Activated CD4-positive, CD25-positive, alpha-beta regulatory T cell treated with anti-CD3 and anti-CD28 coated beads, Interleukin-2, amount 50 U/mL, for 72 hours (primary cell): ENCODE measurements at regions not wholly inside any gene's neighbourhood (a gene's known extent, or its start where the extent isn't known, plus 50 kb on each side); places are given as distances from the start of the nearest gene placed in this dataset.

Experiments used
- DNase-seq: peaks from one replicate; pipeline ENCODE4 v3.0.0; 2021

GRCh38 chr10:44240584-44241205 is 144.2 kb downstream of the CXCL12 start:
- DNase-seq, result no peak

DNA sequence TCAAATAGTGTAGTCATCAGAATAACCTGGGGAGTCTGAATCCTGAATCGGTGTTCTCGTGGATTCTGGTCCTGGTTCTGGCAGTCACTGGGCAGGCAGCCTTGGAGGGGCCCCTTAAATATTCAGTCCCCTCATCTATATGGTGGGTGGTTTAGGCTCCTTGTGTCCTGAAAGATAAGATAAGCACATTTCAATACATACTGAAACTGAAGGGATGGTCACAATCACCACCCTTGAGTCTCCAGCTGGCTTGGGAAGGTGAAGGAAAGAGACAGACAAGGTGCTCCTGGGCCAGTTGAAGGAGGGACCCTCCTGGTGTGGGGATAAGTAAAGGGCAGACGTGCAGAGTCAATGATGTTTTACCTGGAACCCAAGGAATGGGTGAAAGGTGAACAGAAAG is 146.7 kb downstream of the CXCL12 start:
- DNase-seq, result no peak

GRCh38 chr10:44237364-44238049 is 147.4 kb downstream of the CXCL12 start:
- no peak for DNase-seq

DNA sequence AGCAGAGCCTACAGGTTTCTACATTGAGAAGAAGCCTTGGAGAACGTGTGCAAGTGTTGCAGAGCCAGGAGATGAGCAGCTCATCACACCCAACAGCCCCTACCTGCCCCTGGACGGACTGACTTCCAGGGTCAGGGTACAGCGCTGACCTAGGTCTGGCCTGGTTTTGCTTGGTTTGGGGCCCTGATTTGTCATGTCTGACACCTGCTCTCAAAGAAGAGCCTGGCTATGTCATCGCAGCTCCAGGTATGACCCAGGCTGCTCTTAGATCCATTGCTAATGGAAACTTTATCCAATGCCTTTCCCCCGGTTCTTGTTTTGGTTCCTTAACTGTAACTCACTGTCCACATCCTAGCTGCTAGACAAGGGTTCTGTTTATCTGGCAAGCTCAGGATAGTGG is 149.5 kb downstream of the CXCL12 start:
- DNase-seq, result no peak

DNA sequence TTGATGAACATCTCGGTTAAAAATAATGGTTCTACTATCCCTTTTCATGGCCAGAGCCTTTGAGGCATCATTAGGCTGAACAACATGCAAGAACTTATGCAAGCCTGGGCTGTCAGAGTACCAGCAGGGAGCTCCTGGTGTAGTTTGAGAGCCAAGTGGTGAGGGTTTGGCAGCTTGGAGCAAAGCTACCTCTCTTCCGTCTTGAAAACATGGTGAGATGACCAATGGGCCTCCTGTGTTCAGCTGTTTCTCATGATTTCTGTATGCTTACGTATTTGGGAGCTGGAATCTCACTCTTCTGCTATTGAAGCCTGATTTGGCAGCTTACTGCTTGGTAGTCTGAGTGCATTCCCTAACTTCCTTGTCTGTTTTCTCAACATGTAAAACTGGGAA is 150.4 kb downstream of the CXCL12 start:
- DNase-seq, result no peak

DNA sequence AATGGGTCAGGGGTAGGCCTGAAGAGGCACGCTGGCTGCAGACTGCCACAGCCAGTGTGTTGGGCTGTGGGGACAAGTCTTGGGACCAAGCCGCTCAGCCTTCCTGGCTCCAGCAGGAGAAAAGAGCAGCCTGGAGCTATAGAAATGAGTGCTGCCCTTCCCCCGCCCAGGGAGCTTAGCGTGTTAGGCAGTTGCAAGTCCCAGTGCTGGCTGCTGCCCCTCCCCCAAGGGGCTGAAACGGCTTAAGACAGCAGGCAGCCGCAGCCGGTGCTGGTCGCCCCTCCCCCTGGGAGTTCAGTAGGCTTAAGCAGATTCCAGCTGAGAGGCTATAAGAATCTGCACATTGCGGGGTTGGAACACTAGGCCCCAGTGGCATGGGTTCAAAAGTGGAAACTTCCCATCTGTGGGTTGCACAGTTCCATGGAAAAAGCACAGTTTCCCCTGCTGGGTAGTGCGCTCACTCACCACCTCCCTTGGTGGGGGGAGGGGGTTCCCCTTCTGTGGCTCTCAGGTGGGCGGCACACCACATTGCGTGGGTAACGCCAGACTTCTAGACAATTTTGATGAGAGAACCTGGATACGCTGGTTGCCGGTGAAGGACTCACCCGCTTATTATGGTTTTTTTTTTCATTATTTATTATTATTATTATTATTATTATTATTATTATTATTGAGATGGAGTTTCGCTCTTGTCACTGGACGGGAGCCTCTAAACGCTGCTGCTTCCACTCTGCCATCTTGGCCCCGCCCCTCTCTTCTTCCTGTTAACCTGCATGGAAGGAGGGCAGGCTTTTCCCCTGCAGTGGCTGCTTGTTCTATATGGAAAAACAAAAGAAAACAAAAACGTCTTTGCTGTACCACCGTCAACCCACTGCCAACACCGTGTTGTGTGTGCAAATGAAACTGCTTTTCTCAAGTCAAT is 151.1 kb downstream of the CXCL12 start:
- DNase-seq, result no peak

- no peak for DNase-seq
These were observed 167.6 kb downstream of the CXCL12 start for GRCh38 chr10:44217274-44217820.

- DNase-seq, result no peak
These were observed 168.8 kb downstream of the CXCL12 start for GRCh38 chr10:44216073-44216472.

GRCh38 chr10:44209811-44210210 is 175.1 kb downstream of the CXCL12 start:
- no peak for DNase-seq

DNA sequence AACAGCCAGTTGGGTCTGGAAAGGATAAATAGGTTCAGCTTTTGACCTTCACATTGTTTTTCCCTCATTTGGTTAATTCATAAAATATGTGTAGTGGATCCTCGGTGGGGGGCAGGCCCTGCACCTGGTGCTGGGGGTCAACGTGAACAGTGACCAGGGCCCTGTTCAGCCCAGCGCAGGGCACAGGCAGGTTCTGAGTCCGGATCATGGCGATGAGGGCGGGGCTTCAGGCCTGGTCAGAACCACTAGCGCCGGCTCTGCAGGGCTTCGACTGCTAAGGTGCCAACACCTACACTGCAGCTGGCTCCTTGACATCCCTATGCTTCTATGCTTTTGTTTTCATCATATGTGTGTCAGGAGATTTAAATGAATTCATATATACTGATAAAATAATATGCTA is 177.7 kb downstream of the CXCL12 start:
- no peak for DNase-seq

- DNase-seq, result no peak
These were observed 178.6 kb downstream of the CXCL12 start for GRCh38 chr10:44206127-44206818.

GRCh38 chr10:44205067-44205466 is 179.8 kb downstream of the CXCL12 start:
- DNase-seq, result no peak

DNA sequence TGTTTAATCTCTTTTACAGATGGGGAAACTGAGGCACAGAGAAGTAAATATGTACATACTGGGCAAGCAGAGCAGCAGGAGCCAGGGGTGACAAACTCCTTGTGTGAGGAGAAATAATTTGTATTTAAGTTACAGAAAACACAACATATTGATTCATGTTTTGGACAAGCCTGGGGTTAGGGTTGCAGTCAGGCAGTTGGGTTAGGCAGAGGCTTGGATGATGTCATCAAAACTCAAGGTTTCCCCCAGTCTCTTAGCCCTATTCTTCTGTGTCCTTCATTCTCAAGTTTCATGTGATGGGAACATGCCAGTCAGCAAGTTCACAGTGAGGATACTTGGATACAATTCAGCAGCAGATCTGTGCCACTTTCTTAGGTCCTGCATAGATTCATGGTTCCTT is 181.4 kb downstream of the CXCL12 start:
- no peak for DNase-seq

DNA sequence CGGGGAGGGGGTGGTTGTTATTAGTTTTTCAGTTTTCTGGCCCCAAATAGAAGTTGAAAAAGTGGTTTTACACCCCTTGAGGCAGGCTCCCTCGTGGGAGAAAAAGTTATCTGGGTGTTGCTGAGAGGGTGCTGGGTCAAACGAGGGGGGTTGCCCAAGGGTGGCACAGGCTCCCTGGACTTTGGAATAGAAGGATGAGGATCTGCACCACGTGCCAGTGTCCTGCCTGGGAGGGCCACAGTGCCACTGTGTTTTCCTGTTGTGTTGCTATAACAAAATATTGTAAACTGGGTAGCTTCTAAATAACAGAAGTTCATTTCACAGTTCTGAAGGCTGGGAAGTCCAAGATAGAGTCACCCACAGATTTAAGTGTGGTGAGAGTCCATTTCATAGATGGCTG is 181.9 kb downstream of the CXCL12 start:
- DNase-seq, result no peak

GRCh38 chr10:44201656-44202055 is 183.2 kb downstream of the CXCL12 start:
- DNase-seq, result no peak

DNA sequence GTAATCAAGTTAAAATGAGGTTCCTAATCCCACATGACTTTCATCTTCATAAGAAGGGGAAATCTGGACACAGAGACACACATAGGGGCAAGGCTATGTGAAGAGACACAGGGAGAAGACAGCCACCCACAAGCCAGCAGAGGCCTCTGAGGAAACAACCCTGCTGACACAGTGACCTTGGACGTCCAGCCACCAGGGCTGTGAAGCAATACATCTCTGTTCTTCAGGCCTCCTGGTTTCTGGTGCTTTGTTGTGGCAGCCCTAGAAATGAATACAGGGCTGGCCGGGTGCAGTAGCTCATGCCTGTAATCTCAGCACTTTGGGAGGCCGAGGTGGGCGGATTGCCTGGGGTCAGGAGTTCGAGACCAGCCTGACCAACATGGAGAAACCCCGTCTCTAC is 183.9 kb downstream of the CXCL12 start:
- no peak for DNase-seq

GRCh38 chr10:44199991-44200655 is 184.8 kb downstream of the CXCL12 start:
- no peak for DNase-seq

DNA sequence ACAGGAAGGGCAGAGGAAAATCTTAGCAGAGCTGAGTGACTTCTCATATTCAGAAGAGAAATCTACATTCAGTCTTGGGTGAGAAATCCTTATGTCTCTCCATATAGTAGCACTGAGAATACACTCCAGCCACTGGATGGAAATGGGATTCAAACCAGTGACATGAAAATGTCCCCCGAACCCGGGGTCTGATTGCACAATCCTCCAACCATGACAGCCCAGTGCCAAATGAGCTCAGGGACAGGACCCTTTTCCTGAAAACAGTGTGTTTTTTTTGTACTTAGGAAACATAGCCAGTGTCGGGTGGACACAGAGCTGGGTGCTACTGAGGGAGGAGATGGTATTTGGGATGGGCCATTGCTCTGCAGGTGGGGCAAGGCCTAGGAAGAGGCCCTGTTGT is 185.6 kb downstream of the CXCL12 start:
- no peak for DNase-seq

DNA sequence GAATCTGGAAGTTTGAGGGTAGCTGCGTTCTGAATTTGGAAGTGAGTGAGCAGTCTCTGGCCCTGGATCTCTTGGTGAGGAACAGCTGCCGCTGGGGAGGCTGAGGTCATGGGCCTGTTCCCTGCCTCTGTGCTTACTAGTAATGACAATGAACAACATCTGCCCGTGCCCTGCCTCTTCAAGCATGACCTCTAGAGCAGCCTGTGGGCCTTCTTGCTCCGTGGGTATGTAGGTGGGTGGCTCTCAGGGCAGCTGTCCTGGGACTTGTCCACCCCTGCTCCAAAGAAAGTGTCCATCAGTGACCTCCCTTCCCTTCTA is 186.2 kb downstream of the CXCL12 start:
- DNase-seq, result no peak

GRCh38 chr10:44198096-44198779 is 186.7 kb downstream of the CXCL12 start:
- DNase-seq, result no peak

- DNase-seq, result no peak
These were observed 187.3 kb downstream of the CXCL12 start for GRCh38 chr10:44197646-44198045.

DNA sequence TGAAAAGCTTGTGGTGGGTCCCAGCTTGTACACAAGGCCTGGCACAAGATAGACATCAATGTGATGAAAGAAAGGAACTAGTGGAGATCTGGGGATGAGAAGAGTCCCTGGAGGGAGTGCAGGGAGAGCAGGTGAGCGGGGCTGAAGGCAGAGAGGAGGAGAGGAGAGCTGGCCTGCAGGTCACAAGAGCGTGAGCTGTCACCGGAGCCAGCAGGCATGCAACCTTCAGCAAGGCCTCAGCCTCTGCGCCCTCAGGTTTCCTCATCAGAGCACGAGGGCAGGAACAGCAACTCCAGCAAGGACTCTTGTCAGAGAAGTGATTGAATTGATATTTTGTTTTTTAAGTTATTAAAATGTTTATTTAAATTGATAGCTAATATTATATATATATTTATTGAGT is 188.6 kb downstream of the CXCL12 start:
- no peak for DNase-seq
